Glutamatergic neuron (in vitro differentiated cells): ENCODE measurements at regions not wholly inside any gene's neighbourhood (a gene's known extent, or its start where the extent isn't known, plus 50 kb on each side); places are given as distances from the start of the nearest gene placed in this dataset.

Source experiments
- DNase-seq: peaks from one replicate; pipeline ENCODE4 v3.0.0; 2022
- H3K27ac Mint-ChIP-seq: one replicate; pipeline ENCODE4 v1.8.0; 2020; ENCODE audit warnings: mild to moderate bottlenecking, mixed read lengths, inconsistent platforms; ENCODE audit not compliant: unreplicated experiment
- H3K27me3 Mint-ChIP-seq: one replicate; pipeline ENCODE4 v1.8.0; 2020; ENCODE audit warnings: mild to moderate bottlenecking, moderate library complexity, mixed read lengths, inconsistent platforms; ENCODE audit not compliant: unreplicated experiment
- H3K36me3 Mint-ChIP-seq: one replicate; pipeline ENCODE4 v1.8.0; 2020; ENCODE audit warnings: mild to moderate bottlenecking, mixed read lengths, inconsistent platforms; ENCODE audit not compliant: unreplicated experiment
- H3K4me1 Mint-ChIP-seq: one replicate; pipeline ENCODE4 v1.8.0; 2020; ENCODE audit warnings: mild to moderate bottlenecking, low read depth, mixed read lengths, inconsistent platforms; ENCODE audit not compliant: unreplicated experiment
- H3K4me3 Mint-ChIP-seq: one replicate; pipeline ENCODE4 v1.8.0; 2020; ENCODE audit warnings: mild to moderate bottlenecking, mixed read lengths, inconsistent platforms; ENCODE audit not compliant: unreplicated experiment
- H3K9me3 Mint-ChIP-seq: one replicate; pipeline ENCODE4 v1.8.0; 2020; ENCODE audit warnings: mild to moderate bottlenecking, moderate library complexity, mixed read lengths, inconsistent platforms; ENCODE audit not compliant: unreplicated experiment
- CTCF ChIP-seq: fragments of 200-600 bp; sonication (generic); IDR thresholded peaks from one replicate; pipeline ENCODE4 v1.5.0; 2021; ENCODE audit not compliant: partially characterized antibody, unreplicated experiment

GRCh38 chr10:2746638-2747037 lies 320.7 kb upstream of the PFKP start:
- no peaks in the 10 kb centered on the region for H3K9me3 Mint-ChIP-seq
- no peaks in the 10 kb centered on the region for H3K36me3 Mint-ChIP-seq
- no peak overlapping the region for H3K27ac Mint-ChIP-seq
- H3K4me1 Mint-ChIP-seq = peaks cover 7% of the 10 kb centered on the region
- H3K27me3 Mint-ChIP-seq = peaks cover 2% of the 10 kb centered on the region
- no peak for TF ChIP-seq CTCF
- H3K4me3 Mint-ChIP-seq = no peak overlapping the region
- DNase-seq = no peak

- Mint-ChIP-seq H3K4me1 (no peaks in the 10 kb centered on the region), H3K36me3 (no peaks in the 10 kb centered on the region), H3K27ac (no peak overlapping the region), H3K4me3 (no peak overlapping the region), H3K27me3 (peaks cover 2% of the 10 kb centered on the region), H3K9me3 (no peaks in the 10 kb centered on the region)
- TF ChIP-seq CTCF = no peak
- no peak for DNase-seq
Observed at GRCh38 chr10:2745666-2746065, 321.7 kb upstream of the PFKP start.

GRCh38 chr10:2744547-2745200 lies 322.7 kb upstream of the PFKP start:
- no peaks in the 10 kb centered on the region for H3K36me3 Mint-ChIP-seq
- no peaks in the 10 kb centered on the region for H3K9me3 Mint-ChIP-seq
- no peak for TF ChIP-seq CTCF
- H3K27ac Mint-ChIP-seq = no peak overlapping the region
- DNase-seq = no peak
- H3K4me3 Mint-ChIP-seq = no peak overlapping the region
- H3K27me3 Mint-ChIP-seq = peaks cover 2% of the 10 kb centered on the region
- H3K4me1 Mint-ChIP-seq = no peaks in the 10 kb centered on the region

- H3K36me3 Mint-ChIP-seq = peaks cover 7% of the 10 kb centered on the region
- no peak overlapping the region for H3K4me3 Mint-ChIP-seq
- no peaks in the 10 kb centered on the region for H3K4me1 Mint-ChIP-seq
- DNase-seq = no peak
- TF ChIP-seq CTCF = no peak
- H3K9me3 Mint-ChIP-seq = peaks cover under 1% of the 10 kb centered on the region
- H3K27me3 Mint-ChIP-seq = peaks cover 3% of the 10 kb centered on the region
- no peak overlapping the region for H3K27ac Mint-ChIP-seq
Observed at GRCh38 chr10:2734603-2735002, 332.7 kb upstream of the PFKP start.

GRCh38 chr10:2733278-2733963 lies 333.9 kb upstream of the PFKP start:
- H3K4me3 Mint-ChIP-seq = no peak overlapping the region
- peaks cover 3% of the 10 kb centered on the region for H3K27me3 Mint-ChIP-seq
- no peak for DNase-seq
- H3K36me3 Mint-ChIP-seq = peaks cover 7% of the 10 kb centered on the region
- TF ChIP-seq CTCF = no peak
- no peak overlapping the region for H3K27ac Mint-ChIP-seq
- peaks cover 7% of the 10 kb centered on the region for H3K4me1 Mint-ChIP-seq
- peaks cover 2% of the 10 kb centered on the region for H3K9me3 Mint-ChIP-seq
